GM10266 (cell line): ENCODE measurements at regions not wholly inside any gene's neighbourhood (a gene's known extent, or its start where the extent isn't known, plus 50 kb on each side); places are given as distances from the start of the nearest gene placed in this dataset.
"Not testable (repeated sequence)": the region's sequence is repeated elsewhere in the genome, so short reads cannot be mapped to it uniquely, and the experiment has no call there.

Source experiments
- DNase-seq: peaks from one replicate; pipeline ENCODE4 v3.0.0; 2012; ENCODE audit errors: extremely low spot score
- CTCF ChIP-seq: IDR thresholded peaks from 2 replicates; pipeline ENCODE4 v1.5.1; 2012; ENCODE audit warnings: mild to moderate bottlenecking, low read depth; ENCODE audit not compliant: control insufficient read depth, insufficient read depth; ENCODE audit errors: missing control alignments

GRCh38 chr18:44331656-44332570, 348.8 kb upstream of the SETBP1 start:
- TF ChIP-seq CTCF = no peak
- DNase-seq = no peak

GRCh38 chr18:44341759-44342158, 338.9 kb upstream of the SETBP1 start:
- no peak for TF ChIP-seq CTCF
- DNase-seq = no peak

GRCh38 chr18:44342162-44342561, 338.5 kb upstream of the SETBP1 start:
- no peak for TF ChIP-seq CTCF

GRCh38 chr18:44342946-44343345, 337.7 kb upstream of the SETBP1 start:
- no peak for TF ChIP-seq CTCF
- no peak for DNase-seq

More at GRCh38 chr18:44342162-44342561, 338.5 kb upstream of the SETBP1 start:
- no peak for DNase-seq

- no peak for DNase-seq
- TF ChIP-seq CTCF = no peak
Measured at GRCh38 chr18:44343570-44343969, 337.1 kb upstream of the SETBP1 start.

- no peak for DNase-seq
- no peak for TF ChIP-seq CTCF
Measured at GRCh38 chr18:44356566-44357157, 324.0 kb upstream of the SETBP1 start.

- no peak for TF ChIP-seq CTCF
- DNase-seq = no peak
Measured at GRCh38 chr18:44358402-44358801, 322.3 kb upstream of the SETBP1 start.

GRCh38 chr18:44359741-44360140, 320.9 kb upstream of the SETBP1 start:
- not testable (repeated sequence) for DNase-seq

GRCh38 chr18:44362213-44362612, 318.5 kb upstream of the SETBP1 start:
- not testable (repeated sequence) for DNase-seq
